IPS-15b (cell line): ENCODE measurements at regions not wholly inside any gene's neighbourhood (a gene's known extent, or its start where the extent isn't known, plus 50 kb on each side); places are given as distances from the start of the nearest gene placed in this dataset.

Source experiments
- H3K27me3 ChIP-seq: one replicate; pipeline ENCODE4 v1.6.1; 2013; ENCODE audit warnings: low read length; ENCODE audit not compliant: control insufficient read depth, insufficient read depth
- H3K36me3 ChIP-seq: one replicate; pipeline ENCODE4 v1.6.1; 2013; ENCODE audit warnings: low read length; ENCODE audit not compliant: control insufficient read depth, insufficient read depth
- H3K4me1 ChIP-seq: one replicate; pipeline ENCODE4 v1.6.1; 2013; ENCODE audit warnings: mild to moderate bottlenecking, low read length; ENCODE audit not compliant: control insufficient read depth, insufficient read depth
- H3K4me3 ChIP-seq: one replicate; pipeline ENCODE4 v1.5.1; 2013; ENCODE audit warnings: low read depth, low read length
- H3K9ac ChIP-seq: one replicate; pipeline ENCODE4 v1.6.1; 2013; ENCODE audit warnings: low read depth, mild to moderate bottlenecking, low read length
- H3K9me3 ChIP-seq: one replicate; pipeline ENCODE4 v1.6.1; 2013; ENCODE audit warnings: mild to moderate bottlenecking, low read length; ENCODE audit not compliant: control insufficient read depth, insufficient read depth

- Histone ChIP-seq H3K4me1 (no peaks in the 10 kb centered on the region), H3K9me3 (no peaks in the 10 kb centered on the region), H3K27me3 (no peaks in the 10 kb centered on the region), H3K9ac (no peak overlapping the region), H3K4me3 (no peak overlapping the region), H3K36me3 (no peaks in the 10 kb centered on the region)
Measured at GRCh38 chr6:113758826-113759574, 98.1 kb upstream of the MARCKS start.

DNA sequence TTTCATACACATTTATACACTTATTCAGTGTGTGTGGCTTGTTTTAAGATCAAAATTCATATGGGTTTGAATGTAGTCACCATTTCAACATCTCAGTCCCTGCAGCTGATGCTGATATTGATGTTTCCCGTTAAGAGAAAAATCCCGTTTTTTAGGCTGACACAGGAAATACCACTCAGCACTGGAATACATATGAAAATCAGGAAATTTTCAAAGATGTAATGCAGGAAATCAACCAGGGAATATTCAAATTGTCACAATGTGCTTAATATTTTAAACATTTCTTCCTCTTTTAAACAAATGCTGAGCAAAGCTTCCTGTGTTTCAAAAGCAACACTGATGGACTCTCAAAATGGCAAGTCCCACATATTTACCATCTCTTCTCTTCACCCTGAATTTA, 94.5 kb upstream of the MARCKS start:
- no peaks in the 10 kb centered on the region for H3K36me3 ChIP-seq
- H3K9ac ChIP-seq: no peak overlapping the region
- H3K4me1 ChIP-seq: no peaks in the 10 kb centered on the region
- no peak overlapping the region for H3K4me3 ChIP-seq
- no peaks in the 10 kb centered on the region for H3K9me3 ChIP-seq
- no peaks in the 10 kb centered on the region for H3K27me3 ChIP-seq

GRCh38 chr6:113763311-113763766, 93.8 kb upstream of the MARCKS start:
- Histone ChIP-seq H3K27me3 (no peaks in the 10 kb centered on the region), H3K9ac (no peak overlapping the region), H3K4me1 (no peaks in the 10 kb centered on the region), H3K9me3 (no peaks in the 10 kb centered on the region), H3K36me3 (no peaks in the 10 kb centered on the region), H3K4me3 (no peak overlapping the region)

DNA sequence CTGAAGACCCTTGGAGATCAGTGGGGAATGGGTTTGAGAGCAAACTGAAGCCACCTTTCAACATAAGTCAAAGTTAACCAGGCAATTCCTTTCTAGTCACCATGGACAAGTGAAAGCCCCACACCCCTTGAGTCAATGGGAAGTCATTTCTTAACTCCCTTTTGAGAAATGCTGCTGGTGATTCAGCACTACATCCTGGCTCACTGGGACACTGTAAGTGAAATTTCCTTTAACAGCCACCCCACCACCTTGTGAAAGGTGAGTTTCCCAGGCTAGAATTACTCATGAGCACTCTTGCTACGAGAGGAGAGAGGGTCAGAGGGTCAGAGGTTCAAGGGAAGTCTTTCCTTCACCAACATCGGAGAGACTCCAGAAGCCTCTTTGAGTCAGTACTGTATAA, 93.3 kb upstream of the MARCKS start:
- Histone ChIP-seq H3K27me3 (no peaks in the 10 kb centered on the region), H3K9ac (no peak overlapping the region), H3K9me3 (no peaks in the 10 kb centered on the region), H3K4me3 (no peak overlapping the region), H3K36me3 (no peaks in the 10 kb centered on the region), H3K4me1 (no peaks in the 10 kb centered on the region)

DNA sequence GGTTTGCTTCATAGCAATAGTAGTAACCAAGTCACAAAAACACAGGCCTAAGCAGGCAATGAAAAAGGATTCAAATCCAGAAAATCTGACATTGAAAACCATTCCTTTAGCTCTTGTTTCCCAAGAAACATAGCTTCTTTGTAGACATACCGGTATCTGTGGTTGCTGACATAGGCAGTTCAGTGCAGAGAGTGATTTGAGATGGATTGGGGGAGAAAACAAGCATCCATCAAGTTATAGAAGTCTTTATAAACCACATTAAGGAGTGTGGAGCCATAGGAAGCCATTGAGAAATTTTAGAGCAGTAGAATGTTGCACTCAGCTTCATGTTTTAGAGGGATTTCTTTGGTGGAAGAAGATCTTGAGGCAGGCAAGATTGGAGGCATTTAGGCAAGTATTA, 91.2 kb upstream of the MARCKS start:
- Histone ChIP-seq H3K9ac (no peak overlapping the region), H3K36me3 (no peaks in the 10 kb centered on the region), H3K27me3 (no peaks in the 10 kb centered on the region)

DNA sequence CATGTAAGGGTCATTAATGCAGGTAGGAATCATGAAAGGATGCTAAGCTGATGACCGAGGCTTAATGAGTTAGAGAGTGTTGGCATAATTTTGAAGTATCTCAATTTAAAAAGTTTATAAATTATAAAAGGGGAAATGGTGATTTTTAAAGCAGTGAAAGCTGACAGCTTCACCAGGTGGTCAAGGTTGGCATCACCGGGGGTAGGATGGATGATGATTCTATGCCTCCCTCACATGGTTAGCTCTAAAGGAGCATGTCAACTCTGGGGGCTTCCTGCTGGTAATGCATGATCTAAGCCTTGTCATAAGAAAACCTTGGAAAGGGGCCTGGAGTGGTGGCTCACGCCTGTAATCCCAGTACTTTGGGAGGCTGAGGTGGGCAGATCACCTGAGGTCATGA, 89.2 kb upstream of the MARCKS start:
- Histone ChIP-seq H3K4me1 (no peaks in the 10 kb centered on the region), H3K36me3 (no peaks in the 10 kb centered on the region), H3K27me3 (no peaks in the 10 kb centered on the region), H3K9me3 (no peaks in the 10 kb centered on the region), H3K9ac (no peak overlapping the region), H3K4me3 (no peak overlapping the region)

More for the DNA sequence above, 91.2 kb upstream of the MARCKS start:
- Histone ChIP-seq H3K9me3 (no peaks in the 10 kb centered on the region), H3K4me1 (no peaks in the 10 kb centered on the region), H3K4me3 (no peak overlapping the region)

DNA sequence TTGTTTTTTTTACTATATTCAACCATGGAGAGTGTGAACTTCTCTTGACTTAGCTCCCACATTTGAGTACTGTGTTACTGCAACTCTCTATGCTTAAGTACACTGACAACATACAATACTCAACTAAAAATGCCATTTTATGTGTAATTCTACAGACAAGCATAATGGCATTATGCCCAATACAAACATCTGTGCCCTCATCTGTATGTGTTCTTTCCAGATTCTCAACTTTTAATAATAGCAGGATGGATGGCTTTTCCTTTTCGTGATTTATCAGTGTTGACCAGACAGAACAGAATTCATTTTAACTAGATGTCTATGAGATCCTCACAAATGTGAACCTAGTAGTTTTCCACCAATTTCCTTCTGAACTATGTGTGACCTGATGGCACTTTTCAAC, 84.2 kb upstream of the MARCKS start:
- no peak overlapping the region for H3K4me3 ChIP-seq
- H3K4me1 ChIP-seq: peaks cover 11% of the 10 kb centered on the region
- H3K9me3 ChIP-seq: no peaks in the 10 kb centered on the region
- peaks cover 12% of the 10 kb centered on the region for H3K27me3 ChIP-seq
- H3K36me3 ChIP-seq: no peaks in the 10 kb centered on the region
- no peak overlapping the region for H3K9ac ChIP-seq

DNA sequence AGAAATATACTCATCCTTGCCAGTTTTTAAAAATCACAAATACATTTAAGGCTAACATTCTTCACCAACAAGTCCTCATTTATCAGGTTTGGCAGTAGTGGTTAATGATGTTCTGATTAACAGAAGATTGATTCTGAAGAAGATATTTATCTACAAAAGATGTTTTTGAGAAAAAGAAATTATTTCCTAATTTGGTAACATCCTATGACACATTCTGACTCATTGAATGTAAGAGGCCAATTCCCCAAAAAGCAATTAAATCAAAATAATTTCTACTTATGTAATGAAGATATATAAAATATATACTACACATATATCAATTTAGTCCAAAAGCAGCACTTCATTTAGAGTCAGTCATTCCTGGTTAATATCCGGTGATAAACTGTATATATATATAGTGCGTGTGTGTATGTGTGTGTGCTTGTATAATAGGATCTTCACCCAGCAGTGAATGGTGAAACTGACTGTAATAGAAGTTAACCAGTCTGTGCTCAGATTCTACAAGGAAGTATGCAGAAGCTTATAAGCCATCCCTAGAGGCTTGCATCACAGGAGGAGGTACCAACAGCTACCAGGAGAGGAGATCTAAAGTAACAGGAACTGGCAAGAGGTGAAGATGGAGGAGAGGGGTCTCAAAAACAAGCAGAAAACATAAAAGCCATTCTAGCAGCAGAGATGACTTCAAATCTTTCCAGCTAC, 82.9 kb upstream of the MARCKS start:
- Histone ChIP-seq H3K9me3 (no peaks in the 10 kb centered on the region), H3K4me3 (no peak overlapping the region), H3K36me3 (no peaks in the 10 kb centered on the region), H3K4me1 (peaks cover 11% of the 10 kb centered on the region), H3K9ac (no peak overlapping the region), H3K27me3 (peaks cover 24% of the 10 kb centered on the region)

DNA sequence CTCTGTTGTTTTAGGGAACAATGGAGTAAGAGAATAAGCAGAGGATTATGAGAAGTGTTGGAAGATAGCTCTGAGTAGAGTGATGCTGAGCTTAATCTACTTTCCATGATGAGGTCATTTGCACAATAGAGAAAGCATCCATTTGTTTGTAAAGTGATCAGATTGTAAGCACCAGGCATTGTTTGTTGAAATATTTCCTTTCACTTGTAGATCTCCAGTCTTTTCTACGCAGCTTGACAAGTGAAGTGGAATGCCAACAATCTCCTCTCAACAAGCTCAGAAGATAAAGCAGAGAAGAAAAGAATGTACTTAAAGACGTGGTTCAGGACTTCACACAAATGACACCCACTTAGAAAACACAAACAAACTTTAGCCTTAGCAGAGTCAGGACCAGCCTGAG, 80.1 kb upstream of the MARCKS start:
- Histone ChIP-seq H3K4me3 (no peak overlapping the region), H3K27me3 (peaks cover 32% of the 10 kb centered on the region), H3K9ac (no peak overlapping the region), H3K9me3 (no peaks in the 10 kb centered on the region), H3K36me3 (no peaks in the 10 kb centered on the region), H3K4me1 (peaks cover 11% of the 10 kb centered on the region)

DNA sequence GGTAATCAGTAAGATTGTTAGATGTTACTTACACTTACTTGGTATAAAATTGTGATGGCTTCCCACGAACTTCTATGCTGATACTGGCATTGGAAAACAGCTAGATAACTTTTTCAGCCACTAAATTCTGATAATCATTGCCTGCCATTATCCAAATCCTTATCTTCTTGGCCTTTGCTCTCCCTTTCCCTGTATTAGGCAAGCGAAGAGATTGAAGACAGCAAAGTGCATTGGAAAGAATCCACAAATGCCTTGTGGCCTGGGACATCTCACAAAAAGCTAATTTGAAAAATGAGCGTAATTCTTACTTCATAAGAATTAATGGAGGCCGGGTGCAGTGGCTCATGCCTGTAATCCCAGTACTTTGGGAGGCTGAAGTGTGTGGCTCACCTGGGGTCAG, 79.5 kb upstream of the MARCKS start:
- H3K9ac ChIP-seq: no peak overlapping the region
- H3K4me3 ChIP-seq: peak overlapping the region; percentile 9
- H3K4me1 ChIP-seq: peaks cover 11% of the 10 kb centered on the region
- no peaks in the 10 kb centered on the region for H3K36me3 ChIP-seq
- H3K9me3 ChIP-seq: no peaks in the 10 kb centered on the region
- peaks cover 32% of the 10 kb centered on the region for H3K27me3 ChIP-seq

GRCh38 chr6:113779656-113780055, 77.5 kb upstream of the MARCKS start:
- Histone ChIP-seq H3K9ac (no peak overlapping the region), H3K9me3 (no peaks in the 10 kb centered on the region), H3K36me3 (no peaks in the 10 kb centered on the region), H3K4me3 (no peak overlapping the region), H3K4me1 (peaks cover 11% of the 10 kb centered on the region), H3K27me3 (peaks cover 29% of the 10 kb centered on the region)

DNA sequence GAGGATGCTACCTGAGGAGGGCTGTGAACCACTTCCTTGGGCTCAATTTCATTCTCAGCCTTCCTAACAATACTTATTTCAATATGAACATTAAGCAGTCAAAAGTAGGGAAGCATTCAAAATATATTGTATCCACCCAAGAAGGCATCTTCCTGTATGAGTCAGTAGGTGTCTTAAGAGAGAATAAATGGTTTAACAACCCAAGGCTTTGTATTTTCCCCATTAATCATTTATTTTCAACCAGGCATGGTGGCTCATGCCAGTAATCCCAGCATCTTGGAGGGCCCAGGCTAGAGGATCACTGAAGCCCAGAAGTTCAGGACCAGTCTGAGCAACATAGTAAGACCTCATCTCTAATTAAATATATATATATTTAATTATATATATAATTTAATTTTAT, 74.5 kb upstream of the MARCKS start:
- Histone ChIP-seq H3K9me3 (no peaks in the 10 kb centered on the region), H3K4me3 (no peak overlapping the region), H3K36me3 (no peaks in the 10 kb centered on the region), H3K9ac (no peak overlapping the region), H3K27me3 (peaks cover 22% of the 10 kb centered on the region), H3K4me1 (peaks cover 2% of the 10 kb centered on the region)
